Stimulated activated CD4-positive, alpha-beta T cell treated with anti-CD3 and anti-CD28 coated beads, Interleukin-4, amount 100 ng/mL, for 1 hour (primary cell): ENCODE measurements at regions not wholly inside any gene's neighbourhood (a gene's known extent, or its start where the extent isn't known, plus 50 kb on each side); places are given as distances from the start of the nearest gene placed in this dataset.
"Not testable (repeated sequence)": the region's sequence is repeated elsewhere in the genome, so short reads cannot be mapped to it uniquely, and the experiment has no call there.

Source experiments
- DNase-seq: peaks from one replicate; pipeline ENCODE4 v3.0.0-alpha.2; 2020

- DNase-seq: no peak
Observed at GRCh38 chrX:13420545-13421183, 100.8 kb upstream of the ATXN3L start.

- DNase-seq: no peak
Observed at GRCh38 chrX:13419918-13420317, 100.1 kb upstream of the ATXN3L start.

- DNase-seq: no peak
Observed at GRCh38 chrX:13419276-13419675, 99.4 kb upstream of the ATXN3L start.

GRCh38 chrX:13418126-13419097, 98.6 kb upstream of the ATXN3L start:
- DNase-seq: no peak

- no peak for DNase-seq
Observed at GRCh38 chrX:13415509-13415908, 95.7 kb upstream of the ATXN3L start.

- no peak for DNase-seq
Observed at GRCh38 chrX:13414006-13414647, 94.3 kb upstream of the ATXN3L start.

GRCh38 chrX:13412208-13412600, 92.4 kb upstream of the ATXN3L start:
- DNase-seq: no peak

- DNase-seq: no peak
Observed at GRCh38 chrX:13411496-13412207, 91.8 kb upstream of the ATXN3L start.

- not testable (repeated sequence) for DNase-seq
Observed at GRCh38 chrX:13408599-13408998, 88.7 kb upstream of the ATXN3L start.

- not testable (repeated sequence) for DNase-seq
Observed at GRCh38 chrX:13404777-13405176, 84.9 kb upstream of the ATXN3L start.

- DNase-seq: no peak
Observed at GRCh38 chrX:13404364-13404763, 84.5 kb upstream of the ATXN3L start.

GRCh38 chrX:13401724-13402123, 81.9 kb upstream of the ATXN3L start:
- no peak for DNase-seq

GRCh38 chrX:13398839-13399238, 79.0 kb upstream of the ATXN3L start:
- DNase-seq: no peak

- no peak for DNase-seq
Observed at GRCh38 chrX:13397878-13398818, 78.3 kb upstream of the ATXN3L start.

- no peak for DNase-seq
Observed at GRCh38 chrX:13396924-13397323, 77.1 kb upstream of the ATXN3L start.

- no peak for DNase-seq
Observed at GRCh38 chrX:13389501-13389900, 69.6 kb upstream of the ATXN3L start.

- DNase-seq: no peak
Observed at GRCh38 chrX:13387666-13388494, 68.0 kb upstream of the ATXN3L start.

GRCh38 chrX:13386636-13387035, 66.8 kb upstream of the ATXN3L start:
- no peak for DNase-seq

GRCh38 chrX:13386092-13386491, 66.2 kb upstream of the ATXN3L start:
- DNase-seq: no peak

GRCh38 chrX:13383907-13384306, 64.1 kb upstream of the ATXN3L start:
- DNase-seq: no peak

- DNase-seq: no peak
Observed at GRCh38 chrX:13381514-13381913, 61.7 kb upstream of the ATXN3L start.
